AG04449 (cell line): ENCODE measurements at regions not wholly inside any gene's neighbourhood (a gene's known extent, or its start where the extent isn't known, plus 50 kb on each side); places are given as distances from the start of the nearest gene placed in this dataset.
"Not testable (repeated sequence)": the region's sequence is repeated elsewhere in the genome, so short reads cannot be mapped to it uniquely, and the experiment has no call there.

Experiments
- CTCF ChIA-PET: fragments of 350-600 bp; formaldehyde crosslinking; extraction: SDS; loops from one replicate; lab custom pipeline; 2021; ENCODE audit warnings: antibody characterized with exemption; lab: Yijun Ruan, JAX
- POLR2A ChIA-PET: fragments of 400-600, 350-600 bp; formaldehyde crosslinking; extraction: SDS; loops from one replicate; lab custom pipeline; 2020; ENCODE audit warnings: antibody characterized with exemption, inconsistent platforms; lab: Yijun Ruan, JAX
- DNase-seq: peaks from one replicate; pipeline ENCODE4 v3.0.0-alpha.2; 2010; ENCODE audit warnings: low read depth, low spot score
- H3K4me3 ChIP-seq: 2 replicates; pipeline ENCODE4 v1.5.1; 2011; ENCODE audit warnings: low read depth, mild to moderate bottlenecking, control low read depth, low read length
- CTCF ChIP-seq: IDR thresholded peaks from one replicate; pipeline ENCODE4 v1.5.1; 2011; ENCODE audit warnings: mild to moderate bottlenecking, moderate library complexity, low read length, control low read depth, inconsistent platforms; ENCODE audit not compliant: insufficient read depth; ENCODE audit errors: missing control alignments

- no peak for TF ChIP-seq CTCF
- ChIA-PET CTCF (interaction anchor here (1.4 kb wide), 1 partner anchor 298 kb away, joined by 3 read pairs; no protein-coding TSS in a partner anchor), POLR2A (no interaction called here)
Measured at GRCh38 chr19:7400815-7401214, 52.1 kb downstream of the ARHGEF18 start.

GRCh38 chr19:7401694-7402093, 53.0 kb downstream of the ARHGEF18 start:
- TF ChIP-seq CTCF: no peak
- POLR2A ChIA-PET: no interaction called here
- no peak overlapping the region for H3K4me3 ChIP-seq
- DNase-seq: no peak
- CTCF ChIA-PET: no interaction called here

More at GRCh38 chr19:7400815-7401214, 52.1 kb downstream of the ARHGEF18 start:
- H3K4me3 ChIP-seq: no peak overlapping the region
- DNase-seq: no peak

- POLR2A ChIA-PET: not testable (repeated sequence)
Measured at GRCh38 chr19:7405482-7405881, 56.7 kb downstream of the ARHGEF18 start.

GRCh38 chr19:7408251-7408650, 59.5 kb downstream of the ARHGEF18 start:
- no peak for TF ChIP-seq CTCF
- DNase-seq: no peak
- no peak overlapping the region for H3K4me3 ChIP-seq
- ChIA-PET POLR2A (no interaction called here), CTCF (no interaction called here)

More at GRCh38 chr19:7405482-7405881, 56.7 kb downstream of the ARHGEF18 start:
- CTCF ChIA-PET, DNase-seq, H3K4me3 ChIP-seq: not testable (repeated sequence)

- H3K4me3 ChIP-seq: no peak overlapping the region
- ChIA-PET CTCF (no interaction called here), POLR2A (no interaction called here)
- no peak for DNase-seq
- TF ChIP-seq CTCF: no peak
Measured at GRCh38 chr19:7410946-7411345, 62.2 kb downstream of the ARHGEF18 start.

GRCh38 chr19:7413629-7414028, 64.9 kb downstream of the ARHGEF18 start:
- TF ChIP-seq CTCF: no peak
- POLR2A ChIA-PET: no interaction called here
- no peak for DNase-seq
- no peak overlapping the region for H3K4me3 ChIP-seq
- CTCF ChIA-PET: interaction anchor here (1.1 kb wide), 2 partner anchors 72 to 312 kb away, joined by 3 read pairs; no protein-coding TSS in a partner anchor
